ENCODE measurements at regions not wholly inside any gene's neighbourhood (a gene's known extent, or its start where the extent isn't known, plus 50 kb on each side); places are given as distances from the start of the nearest gene placed in this dataset.
A peak's percentile ranks its signal among the peaks of the same experiment; 100 is the strongest.

- TF ChIP-seq FOXA3 (CRISPR knock-in tag; IDR thresholded peaks at IDR 0.05): no peak
- TF ChIP-seq SIN3B (IDR thresholded peaks at IDR 0.05; ENCODE audit: low read length): no peak
- no peak for TF ChIP-seq ZNF660 (CRISPR knock-in tag; IDR thresholded peaks at IDR 0.05; ENCODE audit: borderline replicate concordance, low read depth)
These were observed 81.7 kb upstream of the RIPOR2 start (continued) for GRCh38 chr6:25017486-25017885.

DNA sequence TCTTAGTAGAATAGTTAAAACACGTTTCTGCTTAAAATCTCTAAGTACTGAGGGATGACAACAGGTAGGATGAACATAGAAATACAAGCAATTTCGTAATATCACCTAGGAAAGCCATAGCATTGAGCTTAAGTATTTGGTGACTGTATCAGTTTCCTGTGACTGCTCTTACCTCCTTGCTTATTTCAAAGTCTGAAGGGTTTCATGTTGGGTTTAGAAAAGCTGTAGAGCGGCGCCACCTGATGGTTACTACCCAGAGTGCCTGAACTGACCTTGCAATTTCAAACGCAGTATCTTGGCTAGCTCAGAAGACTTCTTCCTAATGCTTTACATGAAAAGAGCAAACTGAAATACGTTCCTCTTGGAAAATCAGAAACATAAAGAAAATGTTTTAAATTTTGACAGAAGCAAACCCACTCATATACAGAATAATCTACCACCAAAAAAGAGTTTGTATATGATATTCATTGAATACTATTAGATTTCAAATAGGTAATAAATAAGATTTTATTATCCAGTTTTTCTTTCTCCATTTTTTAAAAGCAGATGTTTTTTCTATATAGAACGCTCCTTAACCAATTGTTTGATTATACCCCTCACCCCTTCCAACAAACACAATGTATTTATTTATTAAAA, 82.3 kb upstream of the RIPOR2 start:
- CTCF ChIA-PET (ENCODE audit: low intra/inter-chr PET ratio, low total read pairs): interaction anchor here (1.0 kb wide), 1 partner anchor 162 kb away, joined by 3 read pairs; no protein-coding TSS in a partner anchor
- no peak for FAIRE-seq
- H3K36me3 ChIP-seq (replicated peaks in 1 of 2; ENCODE audit: control insufficient read depth in 1 of 2, insufficient read depth in 2 of 2, low read length in 2 of 2): no peaks in the 10 kb centered on the region
- H2AFZ ChIP-seq (ENCODE audit: low read length): no peak overlapping the region
- no peak overlapping the region for H3K27ac ChIP-seq (ENCODE audit: extremely low read length, insufficient read depth, low read length)
- in situ Hi-C loops (cut with HindIII; ENCODE audit: extremely low pct_ligation_motif_present, low pct_unique_long_range_greater_than_20kb): no loop called here
- H3K9me3 ChIP-seq (ENCODE audit: low read length): no peaks in the 10 kb centered on the region
- TF ChIP-seq ZFY (CRISPR knock-in tag; IDR thresholded peaks at IDR 0.05) (no peak), SMC3 (IDR thresholded peaks at IDR 0.05; ENCODE audit: low read length) (peak; percentile 60; the same call in 1 of the 2 replicates), CTCF (CRISPR knock-in tag; IDR thresholded peaks at IDR 0.05) (peak; percentile 56), MXD4 (CRISPR knock-in tag; IDR thresholded peaks at IDR 0.05) (no peak), STAG1 (CRISPR knock-in tag; IDR thresholded peaks at IDR 0.05) (peak; percentile 60), ZNF580 (CRISPR knock-in tag; IDR thresholded peaks at IDR 0.05; ENCODE audit: borderline replicate concordance, low read depth) (peak; percentile 85; the same call in 1 of the 2 replicates)
- peak; percentile 8 for DNase-seq (ENCODE audit: low spot score)
- peaks cover 0 to 3% of the 10 kb centered on the region in 2 experiments; a peak in 1 of 5 replicates for H3K27me3 ChIP-seq (ENCODE audit: control insufficient read depth in 1 of 2, insufficient read depth in 2 of 2, low read length in 2 of 2)
- no peaks in the 10 kb centered on the region for H3K4me1 ChIP-seq (ENCODE audit: insufficient read depth, low read length)
- no peaks in the 10 kb centered on the region for H4K20me1 ChIP-seq (ENCODE audit: insufficient read depth, low read length)
- POLR2A ChIA-PET: no interaction called here
- no peak overlapping the region for H3K9ac ChIP-seq (ENCODE audit: insufficient read depth, low read depth, low read length)
- ATAC-seq: no peak
- intact Hi-C loops (cut with micrococcal nuclease; ENCODE audit: unreplicated experiment): loop anchor here (1.0 kb wide), 1 partner anchor 437 kb away; no protein-coding TSS in a partner anchor
- no peaks in the 10 kb centered on the region for H3K79me2 ChIP-seq (ENCODE audit: insufficient read depth, low read length)
- no peak overlapping the region for H3K4me2 ChIP-seq (ENCODE audit: low read depth, low read length)
- BruUV-seq (replicated peaks): no TSS peak
- H3K4me3 ChIP-seq (replicated peaks in 1 of 3; ENCODE audit: insufficient read depth in 1 of 3, low read depth in 2 of 3, low read length in 3 of 3): no peak overlapping the region
- WGBS (ENCODE audit: low lambda C conversion rate): 8% methylated on average over 7 of the region's 7 CpGs
